Skeletal muscle satellite cell (primary cell): ENCODE measurements at regions not wholly inside any gene's neighbourhood (a gene's known extent, or its start where the extent isn't known, plus 50 kb on each side); places are given as distances from the start of the nearest gene placed in this dataset.
"Not testable (repeated sequence)": the region's sequence is repeated elsewhere in the genome, so short reads cannot be mapped to it uniquely, and the experiment has no call there.

Experiments used
- H3K27me3 ChIP-seq: 2 replicates; pipeline ENCODE4 v1.7.0; 2013; ENCODE audit warnings: low read length; ENCODE audit not compliant: control insufficient read depth, insufficient read depth
- H3K36me3 ChIP-seq: 2 replicates; pipeline ENCODE4 v1.7.0; 2013; ENCODE audit warnings: mild to moderate bottlenecking, control low read depth, low read length; ENCODE audit not compliant: insufficient read depth
- H3K4me1 ChIP-seq: 2 replicates; pipeline ENCODE4 v1.7.0; 2013; ENCODE audit warnings: low read length; ENCODE audit not compliant: control insufficient read depth, insufficient read depth
- H3K4me2 ChIP-seq: 2 replicates; pipeline ENCODE4 v1.7.0; 2013; ENCODE audit warnings: mild to moderate bottlenecking, low read length
- H3K4me3 ChIP-seq: 2 replicates; pipeline ENCODE4 v1.7.0; 2013; ENCODE audit warnings: low read length
- H3K9ac ChIP-seq: 2 replicates; pipeline ENCODE4 v1.7.0; 2013; ENCODE audit warnings: mild to moderate bottlenecking, low read depth, low read length, moderate library complexity
- H3K9me3 ChIP-seq: replicated peaks from 2 replicates; pipeline ENCODE4 v1.7.0; 2013; ENCODE audit warnings: mild to moderate bottlenecking, control low read depth, low read length

- H3K27me3 ChIP-seq, H3K9ac ChIP-seq: not testable (repeated sequence)
These were observed 1182.3 kb upstream of the CDH2 start for GRCh38 chr18:29359222-29359621.

GRCh38 chr18:29351171-29351570 is 1174.2 kb upstream of the CDH2 start:
- H3K36me3 ChIP-seq = no peaks in the 10 kb centered on the region
- no peaks in the 10 kb centered on the region for H3K4me1 ChIP-seq
- no peak overlapping the region for H3K9ac ChIP-seq
- no peaks in the 10 kb centered on the region for H3K27me3 ChIP-seq
- no peak overlapping the region for H3K4me3 ChIP-seq
- no peaks in the 10 kb centered on the region for H3K9me3 ChIP-seq
- no peak overlapping the region for H3K4me2 ChIP-seq

More at GRCh38 chr18:29359222-29359621, 1182.3 kb upstream of the CDH2 start:
- not testable (repeated sequence) for H3K4me1 ChIP-seq, H3K4me3 ChIP-seq, H3K9me3 ChIP-seq, H3K4me2 ChIP-seq, H3K36me3 ChIP-seq

- no peak overlapping the region for H3K9ac ChIP-seq
- no peak overlapping the region for H3K4me2 ChIP-seq
- no peaks in the 10 kb centered on the region for H3K27me3 ChIP-seq
- no peaks in the 10 kb centered on the region for H3K36me3 ChIP-seq
- H3K4me3 ChIP-seq = no peak overlapping the region
- H3K9me3 ChIP-seq = no peaks in the 10 kb centered on the region
- no peaks in the 10 kb centered on the region for H3K4me1 ChIP-seq
These were observed 1152.0 kb upstream of the CDH2 start for GRCh38 chr18:29328932-29329331.

GRCh38 chr18:29326214-29326613 is 1149.3 kb upstream of the CDH2 start:
- no peak overlapping the region for H3K4me3 ChIP-seq
- no peak overlapping the region for H3K9ac ChIP-seq
- H3K4me2 ChIP-seq = no peak overlapping the region
- no peaks in the 10 kb centered on the region for H3K9me3 ChIP-seq
- H3K36me3 ChIP-seq = no peaks in the 10 kb centered on the region
- H3K4me1 ChIP-seq = peaks cover 3% of the 10 kb centered on the region
- H3K27me3 ChIP-seq = no peaks in the 10 kb centered on the region

DNA sequence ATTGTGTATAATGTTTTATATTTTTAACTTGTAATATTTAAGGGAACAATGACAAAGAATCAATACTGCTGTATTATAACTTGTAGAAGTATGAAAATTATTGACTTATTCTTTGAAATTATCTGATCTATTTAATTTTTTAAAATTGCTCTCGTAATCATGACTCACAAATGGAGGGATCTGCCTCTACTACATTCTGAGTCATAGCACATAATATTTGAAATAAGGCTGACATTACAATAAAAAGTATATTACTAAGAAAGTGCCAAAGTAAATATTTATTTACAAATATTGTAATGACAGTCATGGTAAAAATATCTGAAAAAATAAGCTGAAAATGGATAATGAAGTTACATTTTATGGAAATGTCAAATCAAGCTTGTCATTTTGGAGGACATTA is 1144.6 kb upstream of the CDH2 start:
- Histone ChIP-seq H3K36me3 (no peaks in the 10 kb centered on the region), H3K9me3 (no peaks in the 10 kb centered on the region), H3K27me3 (no peaks in the 10 kb centered on the region)

GRCh38 chr18:29313312-29313711 is 1136.4 kb upstream of the CDH2 start:
- no peak overlapping the region for H3K9ac ChIP-seq
- no peaks in the 10 kb centered on the region for H3K9me3 ChIP-seq
- H3K27me3 ChIP-seq = no peaks in the 10 kb centered on the region
- no peak overlapping the region for H3K4me3 ChIP-seq
- no peaks in the 10 kb centered on the region for H3K4me1 ChIP-seq
- H3K4me2 ChIP-seq = no peak overlapping the region
- H3K36me3 ChIP-seq = no peaks in the 10 kb centered on the region

More for the DNA sequence above, 1144.6 kb upstream of the CDH2 start:
- H3K4me3 ChIP-seq = no peak overlapping the region
- H3K9ac ChIP-seq = no peak overlapping the region
- no peak overlapping the region for H3K4me2 ChIP-seq
- peaks cover 3% of the 10 kb centered on the region for H3K4me1 ChIP-seq

- no peaks in the 10 kb centered on the region for H3K4me1 ChIP-seq
- no peak overlapping the region for H3K4me2 ChIP-seq
- H3K36me3 ChIP-seq = no peaks in the 10 kb centered on the region
- H3K9ac ChIP-seq = no peak overlapping the region
- H3K9me3 ChIP-seq = no peaks in the 10 kb centered on the region
- H3K4me3 ChIP-seq = no peak overlapping the region
- H3K27me3 ChIP-seq = no peaks in the 10 kb centered on the region
These were observed 1134.7 kb upstream of the CDH2 start for GRCh38 chr18:29311580-29311979.

GRCh38 chr18:29309366-29309765 is 1132.4 kb upstream of the CDH2 start:
- Histone ChIP-seq H3K4me1 (no peaks in the 10 kb centered on the region), H3K36me3 (no peaks in the 10 kb centered on the region), H3K9me3 (no peaks in the 10 kb centered on the region), H3K27me3 (no peaks in the 10 kb centered on the region), H3K4me2 (no peak overlapping the region), H3K4me3 (no peak overlapping the region), H3K9ac (no peak overlapping the region)

GRCh38 chr18:29307982-29308381 is 1131.1 kb upstream of the CDH2 start:
- Histone ChIP-seq H3K9ac (no peak overlapping the region), H3K9me3 (no peaks in the 10 kb centered on the region), H3K36me3 (no peaks in the 10 kb centered on the region), H3K4me3 (no peak overlapping the region), H3K27me3 (no peaks in the 10 kb centered on the region), H3K4me2 (no peak overlapping the region), H3K4me1 (no peaks in the 10 kb centered on the region)

DNA sequence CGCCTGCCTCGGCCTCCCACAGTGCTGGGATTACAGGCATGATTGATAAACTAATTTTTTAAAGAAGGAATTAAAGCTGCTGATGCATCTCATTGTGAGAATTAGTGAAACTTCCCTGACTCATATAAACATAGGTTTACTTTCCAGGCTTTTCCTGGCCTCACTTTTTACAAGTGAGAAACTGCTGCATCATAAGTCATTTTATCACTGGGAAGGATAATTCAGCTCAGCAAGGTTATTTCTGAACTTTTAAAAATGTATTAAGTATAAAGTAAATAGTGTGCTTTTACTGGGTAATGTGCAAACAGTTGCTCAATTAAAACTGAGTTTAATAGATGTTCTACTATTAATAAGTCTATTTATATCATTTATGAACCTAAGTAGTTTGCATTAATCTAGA is 1130.3 kb upstream of the CDH2 start:
- Histone ChIP-seq H3K4me1 (no peaks in the 10 kb centered on the region), H3K27me3 (no peaks in the 10 kb centered on the region), H3K9ac (no peak overlapping the region), H3K4me3 (no peak overlapping the region), H3K36me3 (no peaks in the 10 kb centered on the region), H3K4me2 (no peak overlapping the region), H3K9me3 (no peaks in the 10 kb centered on the region)

DNA sequence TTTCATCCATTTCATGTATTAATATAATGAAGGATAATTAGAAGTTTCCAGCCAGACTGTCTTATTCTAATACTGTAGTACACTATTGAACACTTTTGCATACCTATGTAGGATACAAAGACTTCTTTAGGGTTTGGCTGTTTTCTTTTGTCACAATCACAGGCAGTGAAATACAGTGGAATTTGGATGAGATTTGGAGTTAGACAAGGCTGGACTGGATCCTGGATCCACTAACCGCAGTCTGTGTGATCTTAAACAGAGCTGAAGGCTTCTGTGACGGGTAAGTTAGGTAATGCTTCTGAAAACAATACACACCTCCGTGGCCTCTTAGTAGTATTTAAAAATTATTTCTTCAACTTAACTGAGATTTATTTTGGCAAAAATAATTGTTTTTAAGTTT is 1128.6 kb upstream of the CDH2 start:
- Histone ChIP-seq H3K9ac (no peak overlapping the region), H3K4me1 (no peaks in the 10 kb centered on the region), H3K36me3 (no peaks in the 10 kb centered on the region), H3K9me3 (no peaks in the 10 kb centered on the region), H3K4me3 (no peak overlapping the region), H3K4me2 (no peak overlapping the region), H3K27me3 (no peaks in the 10 kb centered on the region)

GRCh38 chr18:29301048-29301447 is 1124.1 kb upstream of the CDH2 start:
- Histone ChIP-seq H3K4me1 (no peaks in the 10 kb centered on the region), H3K27me3 (no peaks in the 10 kb centered on the region), H3K9ac (no peak overlapping the region), H3K4me3 (no peak overlapping the region), H3K36me3 (no peaks in the 10 kb centered on the region), H3K4me2 (no peak overlapping the region), H3K9me3 (no peaks in the 10 kb centered on the region)
